ENCODE measurements at regions not wholly inside any gene's neighbourhood (a gene's known extent, or its start where the extent isn't known, plus 50 kb on each side); places are given as distances from the start of the nearest gene placed in this dataset.

GRCh38 chr17:53724726-53725125 is 98.0 kb upstream of the KIF2B start:
- TF ChIP-seq, protein P1, sequence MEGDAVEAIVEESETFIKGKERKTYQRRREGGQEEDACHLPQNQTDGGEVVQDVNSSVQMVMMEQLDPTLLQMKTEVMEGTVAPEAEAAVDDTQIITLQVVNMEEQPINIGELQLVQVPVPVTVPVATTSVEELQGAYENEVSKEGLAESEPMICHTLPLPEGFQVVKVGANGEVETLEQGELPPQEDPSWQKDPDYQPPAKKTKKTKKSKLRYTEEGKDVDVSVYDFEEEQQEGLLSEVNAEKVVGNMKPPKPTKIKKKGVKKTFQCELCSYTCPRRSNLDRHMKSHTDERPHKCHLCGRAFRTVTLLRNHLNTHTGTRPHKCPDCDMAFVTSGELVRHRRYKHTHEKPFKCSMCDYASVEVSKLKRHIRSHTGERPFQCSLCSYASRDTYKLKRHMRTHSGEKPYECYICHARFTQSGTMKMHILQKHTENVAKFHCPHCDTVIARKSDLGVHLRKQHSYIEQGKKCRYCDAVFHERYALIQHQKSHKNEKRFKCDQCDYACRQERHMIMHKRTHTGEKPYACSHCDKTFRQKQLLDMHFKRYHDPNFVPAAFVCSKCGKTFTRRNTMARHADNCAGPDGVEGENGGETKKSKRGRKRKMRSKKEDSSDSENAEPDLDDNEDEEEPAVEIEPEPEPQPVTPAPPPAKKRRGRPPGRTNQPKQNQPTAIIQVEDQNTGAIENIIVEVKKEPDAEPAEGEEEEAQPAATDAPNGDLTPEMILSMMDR (IDR thresholded peaks at IDR 0.05 in 4 of 5, conservative IDR thresholded peaks at IDR 0.05 in 1 of 5), result no peak
- no peak for TF ChIP-seq POLR2A (IDR thresholded peaks at IDR 0.05)
